Left lung (tissue), 4 donors: ENCODE measurements at regions not wholly inside any gene's neighbourhood (a gene's known extent, or its start where the extent isn't known, plus 50 kb on each side); places are given as distances from the start of the nearest gene placed in this dataset.
A peak's percentile ranks its signal among the peaks of the same experiment; 100 is the strongest.

Experiments
- ATAC-seq: fragments of 200-7000 bp; cut with Tn5 transposase; one replicate; pipeline ENCODE4 v1.9.1; 2020; ENCODE audit warnings: moderate library complexity
- DNase-seq, 4 donors: peaks; one replicate each; pipeline ENCODE4 v3.0.0-alpha.2; 2013 to 2020
- H3K27ac ChIP-seq, 2 donors: fragments of 200-600 bp; sonication (generic) in 1 of 2; one replicate each; pipeline versions ENCODE4 v1.5.0 to v1.8.0; 2020 to 2021
- H3K27me3 ChIP-seq, 2 donors: fragments of 200-600 bp; sonication (generic) in 1 of 2; one replicate each; pipeline versions ENCODE4 v1.5.0 to v1.8.0; 2020 to 2021
- H3K36me3 ChIP-seq, 2 donors: fragments of 200-600 bp; sonication (generic) in 1 of 2; one replicate each; pipeline versions ENCODE4 v1.5.0 to v1.8.0; 2020 to 2021
- H3K4me1 ChIP-seq, 2 donors: fragments of 200-600 bp; one replicate each; pipeline ENCODE4 v1.8.0; 2021
- H3K4me3 ChIP-seq, 2 donors: fragments of 200-600 bp; sonication (generic) in 1 of 2; one replicate each; pipeline versions ENCODE4 v1.5.0 to v1.8.0; 2020 to 2021; ENCODE audit warnings: mild to moderate bottlenecking in 1 of 2
- H3K9me3 ChIP-seq, 2 donors: fragments of 200-600 bp; sonication (generic) in 1 of 2; one replicate each; pipeline versions ENCODE4 v1.5.0 to v1.8.0; 2020 to 2021
- intact Hi-C, 2 donors: fragments of 100-400 bp; cut with DNase I; formaldehyde crosslinking; loops; one replicate each; pipeline versions ENCODE4 v1.11.2 to v1.14.2; 2022
- TF ChIP-seq, protein P1 (sequence below), 2 donors: fragments of 200-600 bp; sonication (generic) in 1 of 2; IDR thresholded peaks; one replicate each; pipeline versions ENCODE4 v1.5.0 to v1.8.0; 2021; ENCODE audit warnings: antibody characterized with exemption in 2 of 2
- donor health status: DM: no; HTN: yes; CAD: no.
- donor health status: DM: no; HTN: no; CAD: no.

- TF ChIP-seq, protein P1, sequence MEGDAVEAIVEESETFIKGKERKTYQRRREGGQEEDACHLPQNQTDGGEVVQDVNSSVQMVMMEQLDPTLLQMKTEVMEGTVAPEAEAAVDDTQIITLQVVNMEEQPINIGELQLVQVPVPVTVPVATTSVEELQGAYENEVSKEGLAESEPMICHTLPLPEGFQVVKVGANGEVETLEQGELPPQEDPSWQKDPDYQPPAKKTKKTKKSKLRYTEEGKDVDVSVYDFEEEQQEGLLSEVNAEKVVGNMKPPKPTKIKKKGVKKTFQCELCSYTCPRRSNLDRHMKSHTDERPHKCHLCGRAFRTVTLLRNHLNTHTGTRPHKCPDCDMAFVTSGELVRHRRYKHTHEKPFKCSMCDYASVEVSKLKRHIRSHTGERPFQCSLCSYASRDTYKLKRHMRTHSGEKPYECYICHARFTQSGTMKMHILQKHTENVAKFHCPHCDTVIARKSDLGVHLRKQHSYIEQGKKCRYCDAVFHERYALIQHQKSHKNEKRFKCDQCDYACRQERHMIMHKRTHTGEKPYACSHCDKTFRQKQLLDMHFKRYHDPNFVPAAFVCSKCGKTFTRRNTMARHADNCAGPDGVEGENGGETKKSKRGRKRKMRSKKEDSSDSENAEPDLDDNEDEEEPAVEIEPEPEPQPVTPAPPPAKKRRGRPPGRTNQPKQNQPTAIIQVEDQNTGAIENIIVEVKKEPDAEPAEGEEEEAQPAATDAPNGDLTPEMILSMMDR (IDR thresholded peaks at IDR 0.05): no peak
- intact Hi-C loops: no loop called here
- H3K27ac ChIP-seq: no peak overlapping the region
- no peaks in the 10 kb centered on the region for H3K4me1 ChIP-seq
- no peaks in the 10 kb centered on the region for H3K9me3 ChIP-seq
- peaks cover 0 to 14% of the 10 kb centered on the region in 2 donors for H3K27me3 ChIP-seq
- ATAC-seq (no peak), DNase-seq (no peak)
- H3K4me3 ChIP-seq: no peak overlapping the region
- H3K36me3 ChIP-seq: no peaks in the 10 kb centered on the region
Observed at GRCh38 chr1:30533141-30533540, 190.2 kb downstream of the MATN1 start.

- peaks cover 0 to 19% of the 10 kb centered on the region in 2 donors for H3K27me3 ChIP-seq
- H3K4me1 ChIP-seq: no peaks in the 10 kb centered on the region
- no peaks in the 10 kb centered on the region for H3K9me3 ChIP-seq
- H3K27ac ChIP-seq: no peak overlapping the region
- no peaks in the 10 kb centered on the region for H3K36me3 ChIP-seq
- TF ChIP-seq, protein P1 (IDR thresholded peaks at IDR 0.05): no peak
- DNase-seq: no peak
- ATAC-seq: no peak
- no peak overlapping the region for H3K4me3 ChIP-seq
- intact Hi-C loops: no loop called here
Observed at GRCh38 chr1:30532621-30533020, 190.8 kb downstream of the MATN1 start.

- TF ChIP-seq, protein P1 (IDR thresholded peaks at IDR 0.05): no peak
- peaks cover 0 to 33% of the 10 kb centered on the region in 2 donors for H3K27me3 ChIP-seq
- no peak overlapping the region for H3K27ac ChIP-seq
- no peaks in the 10 kb centered on the region for H3K36me3 ChIP-seq
- no peak for DNase-seq
- no peak for ATAC-seq
- intact Hi-C loops: no loop called here
- H3K9me3 ChIP-seq: no peaks in the 10 kb centered on the region
- no peaks in the 10 kb centered on the region for H3K4me1 ChIP-seq
- no peak overlapping the region for H3K4me3 ChIP-seq
Observed at GRCh38 chr1:30527511-30528140, 195.8 kb downstream of the MATN1 start.

GRCh38 chr1:30526652-30527345, 196.6 kb downstream of the MATN1 start:
- ATAC-seq: no peak
- no peak for DNase-seq
- H3K27me3 ChIP-seq: peaks cover 0 to 38% of the 10 kb centered on the region in 2 donors
- no peaks in the 10 kb centered on the region for H3K36me3 ChIP-seq
- no peak overlapping the region for H3K27ac ChIP-seq
- H3K4me1 ChIP-seq: no peaks in the 10 kb centered on the region
- intact Hi-C loops: no loop called here
- H3K9me3 ChIP-seq: no peaks in the 10 kb centered on the region
- TF ChIP-seq, protein P1 (IDR thresholded peaks at IDR 0.05): no peak
- no peak overlapping the region for H3K4me3 ChIP-seq

- ATAC-seq: peak; percentile 32
- Histone ChIP-seq H3K36me3 (no peaks in the 10 kb centered on the region), H3K27me3 (peaks cover 0 to 40% of the 10 kb centered on the region in 2 donors), H3K27ac (no peak overlapping the region), H3K4me1 (no peaks in the 10 kb centered on the region), H3K4me3 (no peak overlapping the region), H3K9me3 (no peaks in the 10 kb centered on the region)
- TF ChIP-seq, protein P1 (IDR thresholded peaks at IDR 0.05): no peak
- intact Hi-C loops: no loop called here
- peak in 1 of 4 donors; percentile 43 for DNase-seq
Observed at GRCh38 chr1:30525971-30526651, 197.3 kb downstream of the MATN1 start.
